ENCODE measurements at regions not wholly inside any gene's neighbourhood (a gene's known extent, or its start where the extent isn't known, plus 50 kb on each side); places are given as distances from the start of the nearest gene placed in this dataset.
"Not testable (repeated sequence)": the region's sequence is repeated elsewhere in the genome, so short reads cannot be mapped to it uniquely, and the experiment has no call there.

- DNase-seq = no peak
Measured at GRCh38 chr2:16090650-16091575, 150.6 kb downstream of the MYCN start.

GRCh38 chr2:16089491-16089890, 149.1 kb downstream of the MYCN start:
- not testable (repeated sequence) for DNase-seq

GRCh38 chr2:16088802-16089112, 148.4 kb downstream of the MYCN start:
- no peak for DNase-seq

GRCh38 chr2:16088035-16088801, 147.9 kb downstream of the MYCN start:
- no peak for DNase-seq

GRCh38 chr2:16086136-16086535, 145.8 kb downstream of the MYCN start:
- DNase-seq = not testable (repeated sequence)

GRCh38 chr2:16085073-16085472, 144.7 kb downstream of the MYCN start:
- no peak for DNase-seq

GRCh38 chr2:16084274-16084673, 143.9 kb downstream of the MYCN start:
- DNase-seq = no peak

GRCh38 chr2:16082276-16082675, 141.9 kb downstream of the MYCN start:
- DNase-seq = no peak

- no peak for DNase-seq
Measured at GRCh38 chr2:16081316-16082200, 141.2 kb downstream of the MYCN start.

- no peak for DNase-seq
Measured at GRCh38 chr2:16080516-16080915, 140.2 kb downstream of the MYCN start.

- no peak for DNase-seq
Measured at GRCh38 chr2:16080071-16080470, 139.7 kb downstream of the MYCN start.

- no peak for DNase-seq
Measured at GRCh38 chr2:16079637-16080036, 139.3 kb downstream of the MYCN start.

GRCh38 chr2:16077601-16078000, 137.3 kb downstream of the MYCN start:
- no peak for DNase-seq

- no peak for DNase-seq
Measured at GRCh38 chr2:16076911-16077310, 136.6 kb downstream of the MYCN start.

- no peak for DNase-seq
Measured at GRCh38 chr2:16075045-16076012, 135.0 kb downstream of the MYCN start.

- no peak for DNase-seq
Measured at GRCh38 chr2:16073921-16074425, 133.6 kb downstream of the MYCN start.

- no peak for DNase-seq
Measured at GRCh38 chr2:16073471-16073870, 133.1 kb downstream of the MYCN start.

- DNase-seq = no peak
Measured at GRCh38 chr2:16072638-16073290, 132.4 kb downstream of the MYCN start.

GRCh38 chr2:16071865-16072637, 131.7 kb downstream of the MYCN start:
- no peak for DNase-seq

Measured in NCI-H2171 treated with DMSO at 0.1 percent for 48 hours (cell line).